Caco-2 (cell line): ENCODE measurements at regions not wholly inside any gene's neighbourhood (a gene's known extent, or its start where the extent isn't known, plus 50 kb on each side); places are given as distances from the start of the nearest gene placed in this dataset.

ENCODE experiments used
- BruUV-seq: library from RNA; stranded (reverse); fragments of 400-500 nt; replicated peaks from 2 replicates; lab custom pipeline; 2021; lab: Mats Ljungman, UMichigan
- CTCF ChIA-PET: fragments of 300-600 bp; sonication (Branson Sonifier 250); formaldehyde crosslinking; loops from one replicate; lab custom pipeline; 2022; ENCODE audit warnings: antibody characterized with exemption; lab: Charles Lee
- POLR2A ChIA-PET: fragments of 300-600 bp; sonication (Branson Sonifier 250); formaldehyde crosslinking; loops from one replicate; lab custom pipeline; 2022; ENCODE audit warnings: antibody characterized with exemption; lab: Charles Lee
- DNase-seq, 2 experiments: peaks; one replicate each; pipeline versions ENCODE4 v3.0.0 to v3.0.0-alpha.2; 2020 to 2022
- H3K27me3 ChIP-seq: replicated peaks from 2 replicates; pipeline ENCODE4 v1.6.0; 2011; ENCODE audit warnings: low read length; ENCODE audit not compliant: control insufficient read depth, insufficient read depth
- H3K36me3 ChIP-seq: 2 replicates; pipeline ENCODE4 v1.5.1; 2011; ENCODE audit warnings: low read length; ENCODE audit not compliant: control insufficient read depth, insufficient read depth
- H3K4me1 ChIP-seq: fragments of 250-450 bp; sonication (Bioruptor Pico); 2 replicates; pipeline ENCODE4 v1.5.1; 2020; ENCODE audit warnings: mild to moderate bottlenecking
- H3K4me3 ChIP-seq: 2 replicates; pipeline ENCODE4 v1.5.1; 2011; ENCODE audit warnings: low read depth, mild to moderate bottlenecking, control low read depth, low read length
- H3K9me3 ChIP-seq: fragments of 250-450 bp; sonication (Bioruptor Pico); 2 replicates; pipeline ENCODE4 v1.5.1; 2020; ENCODE audit warnings: mild to moderate bottlenecking, moderate library complexity
- H3K27ac Mint-ChIP-seq: one replicate; pipeline ENCODE4 v1.8.0; 2022; ENCODE audit warnings: mixed read lengths; ENCODE audit not compliant: unreplicated experiment
- H3K27me3 Mint-ChIP-seq: one replicate; pipeline ENCODE4 v1.8.0; 2022; ENCODE audit warnings: mixed read lengths; ENCODE audit not compliant: insufficient read depth, unreplicated experiment
- H3K36me3 Mint-ChIP-seq: one replicate; pipeline ENCODE4 v1.8.0; 2022; ENCODE audit warnings: mild to moderate bottlenecking, mixed read lengths; ENCODE audit not compliant: insufficient read depth, unreplicated experiment
- H3K4me1 Mint-ChIP-seq: one replicate; pipeline ENCODE4 v1.8.0; 2022; ENCODE audit warnings: low read depth, mixed read lengths; ENCODE audit not compliant: unreplicated experiment
- H3K4me3 Mint-ChIP-seq: one replicate; pipeline ENCODE4 v1.8.0; 2022; ENCODE audit warnings: mild to moderate bottlenecking, moderate library complexity, mixed read lengths; ENCODE audit not compliant: unreplicated experiment
- H3K9me3 Mint-ChIP-seq: one replicate; pipeline ENCODE4 v1.8.0; 2022; ENCODE audit warnings: mixed read lengths; ENCODE audit not compliant: unreplicated experiment
- intact Hi-C: fragments of 100-400 bp; cut with micrococcal nuclease; formaldehyde crosslinking; loops from one replicate; pipeline ENCODE4 v1.10.0; 2022; ENCODE audit not compliant: unreplicated experiment
- TF ChIP-seq, protein P1 (sequence below), 2 experiments: fragments of 200-600 bp in 1 of 2; IDR thresholded peaks; 1 replicate in 1 of 2; 2 replicates in 1 of 2; pipeline versions ENCODE4 v1.5.1 to v1.8.0; 2011 to 2022; ENCODE audit warnings: antibody characterized with exemption in 1 of 2, control low read depth in 1 of 2, inconsistent platforms in 1 of 2, low read depth in 1 of 2, low read length in 1 of 2, mild to moderate bottlenecking in 1 of 2, moderate library complexity in 1 of 2; ENCODE audit not compliant: insufficient read depth in 1 of 2, severe bottlenecking in 1 of 2, unreplicated experiment in 1 of 2

DNA sequence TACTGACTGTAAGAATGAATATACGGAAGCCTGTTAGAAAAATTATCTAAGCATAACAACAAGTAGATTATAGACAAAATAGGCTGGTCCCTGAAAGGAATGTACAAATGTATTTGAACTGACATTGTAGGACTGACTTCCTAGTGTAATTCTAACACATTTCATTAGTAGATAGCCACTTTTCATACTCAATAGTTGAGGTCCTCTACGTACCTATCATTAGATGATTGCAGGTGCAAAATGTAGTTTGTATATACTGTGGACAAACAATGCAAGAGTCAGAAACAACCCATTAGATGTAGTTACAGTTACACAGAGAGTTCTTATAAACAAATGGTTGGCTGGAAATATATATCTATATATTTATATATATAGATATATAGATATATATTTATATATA is 402.3 kb upstream of the SLITRK6 start:
- TF ChIP-seq, protein P1, sequence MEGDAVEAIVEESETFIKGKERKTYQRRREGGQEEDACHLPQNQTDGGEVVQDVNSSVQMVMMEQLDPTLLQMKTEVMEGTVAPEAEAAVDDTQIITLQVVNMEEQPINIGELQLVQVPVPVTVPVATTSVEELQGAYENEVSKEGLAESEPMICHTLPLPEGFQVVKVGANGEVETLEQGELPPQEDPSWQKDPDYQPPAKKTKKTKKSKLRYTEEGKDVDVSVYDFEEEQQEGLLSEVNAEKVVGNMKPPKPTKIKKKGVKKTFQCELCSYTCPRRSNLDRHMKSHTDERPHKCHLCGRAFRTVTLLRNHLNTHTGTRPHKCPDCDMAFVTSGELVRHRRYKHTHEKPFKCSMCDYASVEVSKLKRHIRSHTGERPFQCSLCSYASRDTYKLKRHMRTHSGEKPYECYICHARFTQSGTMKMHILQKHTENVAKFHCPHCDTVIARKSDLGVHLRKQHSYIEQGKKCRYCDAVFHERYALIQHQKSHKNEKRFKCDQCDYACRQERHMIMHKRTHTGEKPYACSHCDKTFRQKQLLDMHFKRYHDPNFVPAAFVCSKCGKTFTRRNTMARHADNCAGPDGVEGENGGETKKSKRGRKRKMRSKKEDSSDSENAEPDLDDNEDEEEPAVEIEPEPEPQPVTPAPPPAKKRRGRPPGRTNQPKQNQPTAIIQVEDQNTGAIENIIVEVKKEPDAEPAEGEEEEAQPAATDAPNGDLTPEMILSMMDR (IDR thresholded peaks at IDR 0.05; ENCODE audit: insufficient read depth in 1 of 2, low read depth in 1 of 2, low read length in 1 of 2, severe bottlenecking in 1 of 2, unreplicated experiment in 1 of 2): no peak
- H3K36me3 ChIP-seq: no peaks in the 10 kb centered on the region
- intact Hi-C loops: no loop called here
- no peak for DNase-seq
- no peaks in the 10 kb centered on the region for H3K9me3 Mint-ChIP-seq
- no peaks in the 10 kb centered on the region for H3K4me1 ChIP-seq
- no TSS peak for BruUV-seq
- no peaks in the 10 kb centered on the region for H3K9me3 ChIP-seq
- no peaks in the 10 kb centered on the region for H3K27me3 ChIP-seq
- ChIA-PET POLR2A (no interaction called here), CTCF (no interaction called here)
- H3K4me3 Mint-ChIP-seq: no peak overlapping the region
- no peaks in the 10 kb centered on the region for H3K4me1 Mint-ChIP-seq
- H3K4me3 ChIP-seq: no peak overlapping the region
- no peak overlapping the region for H3K27ac Mint-ChIP-seq
- no peaks in the 10 kb centered on the region for H3K27me3 Mint-ChIP-seq
- H3K36me3 Mint-ChIP-seq: no peaks in the 10 kb centered on the region

DNA sequence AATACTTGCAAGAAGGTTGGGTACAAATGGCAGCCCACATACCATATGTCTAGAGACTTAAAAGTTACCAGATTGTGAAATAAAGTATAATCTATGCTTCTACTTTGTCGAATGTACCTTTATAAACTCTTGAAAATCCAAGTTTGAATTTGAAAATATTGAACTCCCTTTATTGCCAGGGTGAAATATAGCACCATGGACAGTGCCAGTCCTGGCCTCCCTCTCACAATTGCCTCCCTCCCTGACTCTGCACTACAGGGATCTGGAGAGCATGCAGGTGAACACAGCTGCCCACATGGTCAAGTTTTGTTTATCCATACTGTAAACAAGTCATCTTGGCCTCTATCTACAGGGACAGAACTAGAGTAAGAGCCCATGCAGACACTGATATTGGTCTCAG is 394.1 kb upstream of the SLITRK6 start:
- no peaks in the 10 kb centered on the region for H3K36me3 ChIP-seq
- ChIA-PET CTCF (no interaction called here), POLR2A (no interaction called here)
- TF ChIP-seq, protein P1 (IDR thresholded peaks at IDR 0.05; ENCODE audit: insufficient read depth in 1 of 2, low read depth in 1 of 2, low read length in 1 of 2, severe bottlenecking in 1 of 2, unreplicated experiment in 1 of 2): no peak
- H3K27ac Mint-ChIP-seq: no peak overlapping the region
- no peak for DNase-seq
- no TSS peak for BruUV-seq
- H3K4me3 ChIP-seq: no peak overlapping the region
- no peaks in the 10 kb centered on the region for H3K36me3 Mint-ChIP-seq
- H3K27me3 Mint-ChIP-seq: no peaks in the 10 kb centered on the region
- H3K9me3 Mint-ChIP-seq: no peaks in the 10 kb centered on the region
- no peaks in the 10 kb centered on the region for H3K4me1 Mint-ChIP-seq
- intact Hi-C loops: no loop called here
- no peak overlapping the region for H3K4me3 Mint-ChIP-seq
- H3K27me3 ChIP-seq: no peaks in the 10 kb centered on the region
- H3K4me1 ChIP-seq: no peaks in the 10 kb centered on the region
- H3K9me3 ChIP-seq: no peaks in the 10 kb centered on the region

DNA sequence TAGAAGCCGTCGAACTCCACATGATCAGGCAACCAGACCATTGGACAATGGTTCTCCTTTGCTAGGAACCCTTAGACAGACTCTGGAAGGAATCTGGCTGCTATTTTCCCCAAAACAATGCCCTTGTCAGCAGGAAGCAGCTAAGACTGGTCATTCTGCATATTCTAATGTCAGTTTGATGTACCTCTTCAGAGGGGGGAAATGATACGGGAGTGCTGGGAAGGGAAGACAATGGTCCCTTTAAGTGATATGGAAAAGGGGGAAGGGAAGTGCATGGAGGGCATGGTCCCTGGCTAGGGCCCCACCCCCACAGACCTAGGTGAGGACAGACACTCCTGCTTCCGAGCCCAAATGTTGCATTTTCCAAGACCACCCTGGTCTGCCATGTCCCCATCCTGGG is 389.0 kb upstream of the SLITRK6 start:
- Mint-ChIP-seq H3K36me3 (no peaks in the 10 kb centered on the region), H3K4me1 (no peaks in the 10 kb centered on the region), H3K9me3 (no peaks in the 10 kb centered on the region), H3K4me3 (no peak overlapping the region), H3K27ac (no peak overlapping the region), H3K27me3 (peaks cover 2% of the 10 kb centered on the region)
- ChIA-PET CTCF (no interaction called here), POLR2A (no interaction called here)
- H3K9me3 ChIP-seq: no peaks in the 10 kb centered on the region
- no peaks in the 10 kb centered on the region for H3K4me1 ChIP-seq
- no peak for DNase-seq
- TF ChIP-seq, protein P1 (IDR thresholded peaks at IDR 0.05; ENCODE audit: insufficient read depth in 1 of 2, low read depth in 1 of 2, low read length in 1 of 2, severe bottlenecking in 1 of 2, unreplicated experiment in 1 of 2): no peak
- no TSS peak for BruUV-seq
- intact Hi-C loops: no loop called here
- H3K36me3 ChIP-seq: no peaks in the 10 kb centered on the region
- H3K27me3 ChIP-seq: no peaks in the 10 kb centered on the region
- H3K4me3 ChIP-seq: no peak overlapping the region
